ENCODE measurements at regions not wholly inside any gene's neighbourhood (a gene's known extent, or its start where the extent isn't known, plus 50 kb on each side); places are given as distances from the start of the nearest gene placed in this dataset.
"Not testable (repeated sequence)": the region's sequence is repeated elsewhere in the genome, so short reads cannot be mapped to it uniquely, and the experiment has no call there.

GRCh38 chr6:1197309-1197708, 114.6 kb upstream of the FOXQ1 start:
- DNase-seq, result no peak

GRCh38 chr6:1191141-1191630, 120.7 kb upstream of the FOXQ1 start:
- DNase-seq, result no peak

- no peak for DNase-seq
Measured at GRCh38 chr6:1190366-1190765, 121.5 kb upstream of the FOXQ1 start.

GRCh38 chr6:1188199-1188598, 123.7 kb upstream of the FOXQ1 start:
- no peak for DNase-seq

GRCh38 chr6:1187293-1188131, 124.4 kb upstream of the FOXQ1 start:
- no peak for DNase-seq

GRCh38 chr6:1184318-1184717, 127.6 kb upstream of the FOXQ1 start:
- no peak for DNase-seq

- DNase-seq, result no peak
Measured at GRCh38 chr6:1182722-1183521, 129.0 kb upstream of the FOXQ1 start.

GRCh38 chr6:1181939-1182605, 129.8 kb upstream of the FOXQ1 start:
- DNase-seq, result no peak

GRCh38 chr6:1179571-1180459, 132.1 kb upstream of the FOXQ1 start:
- DNase-seq, result no peak

- no peak for DNase-seq
Measured at GRCh38 chr6:1178590-1178989, 133.3 kb upstream of the FOXQ1 start.

GRCh38 chr6:1176567-1176966, 135.3 kb upstream of the FOXQ1 start:
- no peak for DNase-seq

- no peak for DNase-seq
Measured at GRCh38 chr6:1175877-1176276, 136.0 kb upstream of the FOXQ1 start.

GRCh38 chr6:1170794-1171193, 141.1 kb upstream of the FOXQ1 start:
- no peak for DNase-seq

- no peak for DNase-seq
Measured at GRCh38 chr6:1164600-1164999, 147.3 kb upstream of the FOXQ1 start.

- no peak for DNase-seq
Measured at GRCh38 chr6:1163501-1163900, 148.4 kb upstream of the FOXQ1 start.

- DNase-seq, result no peak
Measured at GRCh38 chr6:1162367-1163275, 149.3 kb upstream of the FOXQ1 start.

GRCh38 chr6:1156411-1156810, 155.5 kb upstream of the FOXQ1 start:
- not testable (repeated sequence) for DNase-seq

- no peak for DNase-seq
Measured at GRCh38 chr6:1153696-1154245, 158.1 kb upstream of the FOXQ1 start.

- DNase-seq, result no peak
Measured at GRCh38 chr6:1146500-1146899, 165.4 kb upstream of the FOXQ1 start.

- DNase-seq, result no peak
Measured at GRCh38 chr6:1145768-1146218, 166.1 kb upstream of the FOXQ1 start.
